ENCODE measurements at regions not wholly inside any gene's neighbourhood (a gene's known extent, or its start where the extent isn't known, plus 50 kb on each side); places are given as distances from the start of the nearest gene placed in this dataset.

DNA sequence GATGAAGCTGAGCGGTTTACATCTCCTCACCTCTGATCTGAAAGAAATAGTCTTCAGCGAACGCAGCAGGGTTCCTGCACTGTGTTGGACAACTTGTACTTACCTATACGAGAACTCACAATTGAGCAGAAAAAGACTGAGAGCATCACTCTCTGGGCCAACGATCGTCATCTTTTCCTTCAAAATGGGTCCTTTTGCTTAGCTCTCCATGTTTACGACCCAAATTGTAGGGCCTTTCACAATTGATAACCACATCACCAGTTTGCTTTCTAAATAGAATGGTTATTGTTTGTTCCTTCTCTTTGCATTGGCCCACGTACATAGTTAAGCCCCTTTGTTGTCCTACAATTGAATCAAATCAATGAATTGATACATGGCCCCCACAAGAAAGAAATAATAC is 110.0 kb upstream of the DMRT1 start:
- no peak for DNase-seq (ENCODE audit: extremely low spot score)
- POLR2A ChIA-PET = no interaction called here
- CTCF ChIA-PET = no interaction called here
- TF ChIP-seq, protein P1, sequence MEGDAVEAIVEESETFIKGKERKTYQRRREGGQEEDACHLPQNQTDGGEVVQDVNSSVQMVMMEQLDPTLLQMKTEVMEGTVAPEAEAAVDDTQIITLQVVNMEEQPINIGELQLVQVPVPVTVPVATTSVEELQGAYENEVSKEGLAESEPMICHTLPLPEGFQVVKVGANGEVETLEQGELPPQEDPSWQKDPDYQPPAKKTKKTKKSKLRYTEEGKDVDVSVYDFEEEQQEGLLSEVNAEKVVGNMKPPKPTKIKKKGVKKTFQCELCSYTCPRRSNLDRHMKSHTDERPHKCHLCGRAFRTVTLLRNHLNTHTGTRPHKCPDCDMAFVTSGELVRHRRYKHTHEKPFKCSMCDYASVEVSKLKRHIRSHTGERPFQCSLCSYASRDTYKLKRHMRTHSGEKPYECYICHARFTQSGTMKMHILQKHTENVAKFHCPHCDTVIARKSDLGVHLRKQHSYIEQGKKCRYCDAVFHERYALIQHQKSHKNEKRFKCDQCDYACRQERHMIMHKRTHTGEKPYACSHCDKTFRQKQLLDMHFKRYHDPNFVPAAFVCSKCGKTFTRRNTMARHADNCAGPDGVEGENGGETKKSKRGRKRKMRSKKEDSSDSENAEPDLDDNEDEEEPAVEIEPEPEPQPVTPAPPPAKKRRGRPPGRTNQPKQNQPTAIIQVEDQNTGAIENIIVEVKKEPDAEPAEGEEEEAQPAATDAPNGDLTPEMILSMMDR (IDR thresholded peaks at IDR 0.05; ENCODE audit: control extremely low read depth, extremely low read depth, low read depth, missing control alignments) = no peak

DNA sequence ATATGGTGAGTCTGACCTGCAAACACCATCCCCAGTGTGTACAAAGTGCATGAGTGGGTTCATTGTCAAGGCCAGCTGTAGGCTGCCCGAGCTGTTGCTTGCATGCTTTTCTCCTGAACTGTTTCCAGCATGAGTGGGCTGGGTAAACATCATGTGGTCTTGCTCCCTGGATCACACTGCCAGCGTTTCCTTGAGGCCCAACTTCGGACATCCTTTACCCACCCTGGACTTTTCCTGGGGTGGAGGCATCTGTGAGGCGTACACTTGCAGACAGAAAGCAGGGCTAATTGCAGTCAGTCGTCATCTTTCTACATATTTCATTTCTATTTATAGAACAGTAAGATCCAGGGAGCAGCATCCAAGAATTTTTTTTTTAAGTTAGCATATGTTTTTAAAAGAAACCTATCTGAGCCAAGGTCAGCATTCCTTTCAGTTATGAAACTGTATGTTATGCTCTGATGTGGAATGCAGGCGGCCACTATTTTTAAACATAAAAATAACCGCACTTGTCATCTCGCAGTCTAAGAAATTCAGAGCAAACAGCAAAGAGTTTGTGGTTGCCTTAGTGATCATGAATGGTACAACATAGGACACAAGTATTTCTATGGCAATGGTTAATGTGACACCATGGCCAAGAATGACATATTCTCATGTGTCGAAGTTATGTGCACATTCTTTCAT is 106.5 kb upstream of the DMRT1 start:
- ChIA-PET CTCF (no interaction called here), POLR2A (no interaction called here)
- TF ChIP-seq, protein P1 (IDR thresholded peaks at IDR 0.05; ENCODE audit: control extremely low read depth, extremely low read depth, low read depth, missing control alignments) = no peak
- no peak for DNase-seq (ENCODE audit: extremely low spot score)

- TF ChIP-seq, protein P1 (IDR thresholded peaks at IDR 0.05; ENCODE audit: control extremely low read depth, extremely low read depth, low read depth, missing control alignments) = no peak
- POLR2A ChIA-PET = no interaction called here
- no peak for DNase-seq (ENCODE audit: extremely low spot score)
- CTCF ChIA-PET = interaction anchor here (0.9 to 2.2 kb wide), 4 partner anchors 10 to 26 kb away, joined by 3 to 8 read pairs (median 3); no protein-coding TSS in a partner anchor
Measured at GRCh38 chr9:737400-738120, 103.9 kb upstream of the DMRT1 start.

DNA sequence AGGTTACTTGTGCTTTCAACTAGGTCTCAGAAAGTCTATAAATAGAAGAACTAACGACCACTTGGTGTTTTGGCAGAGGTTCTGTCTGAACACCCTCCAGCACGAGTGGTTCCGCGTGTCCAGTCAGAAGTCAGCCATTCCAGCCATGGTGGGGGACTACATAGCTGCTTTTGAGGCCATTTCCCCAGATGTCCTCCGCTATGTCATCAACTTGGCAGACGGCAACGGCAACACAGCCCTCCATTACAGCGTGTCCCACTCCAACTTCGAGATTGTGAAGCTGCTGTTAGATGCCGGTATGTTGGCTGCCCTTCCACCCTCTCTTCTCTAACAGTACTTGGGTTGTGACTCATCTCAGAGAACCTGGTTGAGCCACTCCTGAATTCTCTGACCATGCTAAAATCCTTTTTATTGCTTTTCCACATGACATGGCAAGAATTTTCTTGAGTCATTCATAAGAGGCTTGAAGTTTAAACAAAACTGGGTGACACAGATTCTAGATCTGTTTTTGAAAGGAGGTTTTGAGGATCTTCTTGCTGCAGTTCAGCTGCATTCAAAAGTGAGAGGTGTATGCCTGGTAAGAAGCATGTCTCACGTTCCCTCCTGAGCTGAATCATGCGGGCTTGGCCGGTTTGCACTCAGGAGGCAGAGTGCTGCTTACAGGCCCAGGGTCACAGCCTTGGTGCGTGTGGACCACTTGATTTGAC is 103.1 kb upstream of the DMRT1 start:
- DNase-seq (ENCODE audit: extremely low spot score) = no peak
- ChIA-PET CTCF (interaction anchor here (0.9 to 2.2 kb wide), 3 partner anchors 12 to 27 kb away, joined by 3 to 8 read pairs (median 3); no protein-coding TSS in a partner anchor), POLR2A (no interaction called here)
- TF ChIP-seq, protein P1 (IDR thresholded peaks at IDR 0.05; ENCODE audit: control extremely low read depth, extremely low read depth, low read depth, missing control alignments) = no peak

GRCh38 chr9:739362-739761 is 102.1 kb upstream of the DMRT1 start:
- DNase-seq (ENCODE audit: extremely low spot score) = no peak
- CTCF ChIA-PET = interaction anchor here (2.2 kb wide), 1 partner anchor 11 kb away, joined by 8 read pairs; no protein-coding TSS in a partner anchor
- POLR2A ChIA-PET = no interaction called here
- TF ChIP-seq, protein P1 (IDR thresholded peaks at IDR 0.05; ENCODE audit: control extremely low read depth, extremely low read depth, low read depth, missing control alignments) = no peak

DNA sequence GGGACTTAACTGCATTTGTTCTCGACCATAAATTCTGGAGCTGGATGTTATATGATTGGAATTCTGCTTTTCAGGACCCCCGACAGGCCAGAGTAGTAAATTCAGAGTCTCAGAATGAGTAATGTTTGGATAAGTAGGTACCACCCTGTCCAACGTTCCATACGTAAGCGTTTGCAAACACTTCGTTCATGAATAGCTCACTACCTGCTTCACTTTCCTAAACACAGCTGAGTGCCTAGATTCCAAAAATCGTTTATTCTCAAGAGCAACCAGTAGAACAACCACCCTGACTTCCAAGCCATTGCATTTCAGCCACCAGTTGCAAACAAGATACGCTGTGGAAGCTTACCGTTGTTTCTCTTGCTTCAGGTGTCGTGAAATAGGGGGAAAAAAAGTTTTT is 101.3 kb upstream of the DMRT1 start:
- CTCF ChIA-PET = interaction anchor here (1.6 kb wide), 1 partner anchor 10 kb away, joined by 5 read pairs; no protein-coding TSS in a partner anchor
- POLR2A ChIA-PET = no interaction called here
- DNase-seq (ENCODE audit: extremely low spot score) = no peak
- TF ChIP-seq, protein P1 (IDR thresholded peaks at IDR 0.05; ENCODE audit: control extremely low read depth, extremely low read depth, low read depth, missing control alignments) = no peak
